Adrenal gland (tissue), 9 donors: ENCODE measurements at regions not wholly inside any gene's neighbourhood (a gene's known extent, or its start where the extent isn't known, plus 50 kb on each side); places are given as distances from the start of the nearest gene placed in this dataset.
"Not testable (repeated sequence)": the region's sequence is repeated elsewhere in the genome, so short reads cannot be mapped to it uniquely, and the experiment has no call there.

ENCODE experiments used
- DNase-seq, 7 donors: peaks; one replicate each; pipeline ENCODE4 v3.0.0-alpha.2; 2019 to 2020
- H3K27ac ChIP-seq, 5 donors: fragments of 200-600 bp; sonication (generic) in 4 of 5; 1 replicate in 3 of 5; 2 replicates in 2 of 5; pipeline versions ENCODE4 v1.5.1 to v1.8.0; 2016 to 2020; ENCODE audit warnings: mild to moderate bottlenecking in 1 of 5
- H3K27me3 ChIP-seq: fragments of 200-600 bp; 2 replicates; pipeline ENCODE4 v1.8.0; 2021
- H3K36me3 ChIP-seq, 2 donors: fragments of 200-600 bp; replicated peaks in 1 of 2; 1 replicate in 1 of 2; 2 replicates in 1 of 2; pipeline versions ENCODE4 v1.5.1 to v1.8.0; 2018 to 2022
- H3K4me1 ChIP-seq, 2 donors: fragments of 200-600 bp; replicated peaks in 1 of 2; 1 replicate in 1 of 2; 2 replicates in 1 of 2; pipeline versions ENCODE4 v1.5.1 to v1.8.0; 2018 to 2021
- H3K4me3 ChIP-seq, 4 donors: fragments of 200-600 bp; sonication (generic) in 3 of 4; one replicate each; pipeline ENCODE4 v1.5.1; 2016 to 2018
- H3K9me3 ChIP-seq, 3 donors: fragments of 200-600 bp; sonication (generic) in 1 of 3; replicated peaks in 1 of 3; 1 replicate in 2 of 3; 2 replicates in 1 of 3; pipeline versions ENCODE4 v1.5.1 to v1.8.0; 2016 to 2021
- POLR2A ChIP-seq, 2 donors: fragments of 450-650 bp; IDR thresholded peaks; one replicate each; pipeline ENCODE4 v1.6.1; 2017; ENCODE audit warnings: antibody characterized with exemption in 2 of 2, mild to moderate bottlenecking in 2 of 2, moderate library complexity in 1 of 2
- WGBS, 4 donors: extraction: QIAGEN DNeasy Blood & Tissue Kit in 2 of 4; methylation state at CpG; one replicate each; pipeline versions ENCODE4 v1.1.5 to v1.1.7; 2013 to 2017; 5-methylcytosine and 5-hydroxymethylcytosine counted together
- intact Hi-C, 2 donors: fragments of 100-400 bp; cut with DNase I; formaldehyde crosslinking; loops; one replicate each; pipeline versions ENCODE4 v1.14.1 to v1.15.0; 2022 to 2023
- TF ChIP-seq, protein P1 (sequence below), 6 experiments: fragments of 450-650 bp in 4 of 6; fragments of 200-600 bp in 2 of 6; sonication (generic) in 1 of 6; IDR thresholded peaks; 1 replicate in 5 of 6; 2 replicates in 1 of 6; pipeline versions ENCODE4 v1.5.1 to v1.8.0; 2016 to 2021; ENCODE audit warnings: antibody characterized with exemption in 6 of 6, mild to moderate bottlenecking in 2 of 6, moderate library complexity in 1 of 6
- donor health status: healthy with polysubstance abuse.
- donor health status: Bipolar disorder and iron deficiency.
- donor health status: DM: yes; HTN: yes; CAD: no.
- donor health status: DM: no; HTN: no; CAD: no.
- donor health status: DM: no; HTN: no; CAD: no.

DNA sequence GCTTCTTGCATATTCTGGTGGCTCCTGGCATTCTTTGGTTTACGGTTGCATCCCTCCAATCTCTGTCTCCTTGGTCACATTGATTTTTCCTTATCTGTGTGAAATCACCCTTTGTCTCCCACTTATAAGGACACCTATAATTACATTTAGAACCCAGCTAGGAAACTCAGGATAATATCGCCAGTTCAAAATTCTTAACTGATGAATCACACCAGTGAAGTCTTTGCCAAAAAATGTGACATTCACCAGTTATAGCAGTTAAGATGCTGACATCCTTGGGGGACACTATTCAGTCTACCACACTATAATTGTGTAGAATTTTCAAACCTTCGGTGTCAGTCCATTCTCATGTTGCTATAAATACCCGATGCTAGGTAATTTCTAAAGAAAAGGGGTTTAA is 320.2 kb downstream of the TMX3 start:
- Histone ChIP-seq H3K4me1 (no peaks in the 10 kb centered on the region), H3K27me3 (no peaks in the 10 kb centered on the region), H3K9me3 (no peaks in the 10 kb centered on the region), H3K4me3 (no peak overlapping the region), H3K27ac (no peak overlapping the region), H3K36me3 (no peaks in the 10 kb centered on the region)
- DNase-seq, result no peak
- intact Hi-C loops, result no loop called here
- 77 to 86% (median 84%) methylated on average over 4 of the region's 4 CpGs for WGBS, 4 donors
- TF ChIP-seq, protein P1, sequence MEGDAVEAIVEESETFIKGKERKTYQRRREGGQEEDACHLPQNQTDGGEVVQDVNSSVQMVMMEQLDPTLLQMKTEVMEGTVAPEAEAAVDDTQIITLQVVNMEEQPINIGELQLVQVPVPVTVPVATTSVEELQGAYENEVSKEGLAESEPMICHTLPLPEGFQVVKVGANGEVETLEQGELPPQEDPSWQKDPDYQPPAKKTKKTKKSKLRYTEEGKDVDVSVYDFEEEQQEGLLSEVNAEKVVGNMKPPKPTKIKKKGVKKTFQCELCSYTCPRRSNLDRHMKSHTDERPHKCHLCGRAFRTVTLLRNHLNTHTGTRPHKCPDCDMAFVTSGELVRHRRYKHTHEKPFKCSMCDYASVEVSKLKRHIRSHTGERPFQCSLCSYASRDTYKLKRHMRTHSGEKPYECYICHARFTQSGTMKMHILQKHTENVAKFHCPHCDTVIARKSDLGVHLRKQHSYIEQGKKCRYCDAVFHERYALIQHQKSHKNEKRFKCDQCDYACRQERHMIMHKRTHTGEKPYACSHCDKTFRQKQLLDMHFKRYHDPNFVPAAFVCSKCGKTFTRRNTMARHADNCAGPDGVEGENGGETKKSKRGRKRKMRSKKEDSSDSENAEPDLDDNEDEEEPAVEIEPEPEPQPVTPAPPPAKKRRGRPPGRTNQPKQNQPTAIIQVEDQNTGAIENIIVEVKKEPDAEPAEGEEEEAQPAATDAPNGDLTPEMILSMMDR (IDR thresholded peaks at IDR 0.05), result no peak
- TF ChIP-seq POLR2A (IDR thresholded peaks at IDR 0.05), result no peak

DNA sequence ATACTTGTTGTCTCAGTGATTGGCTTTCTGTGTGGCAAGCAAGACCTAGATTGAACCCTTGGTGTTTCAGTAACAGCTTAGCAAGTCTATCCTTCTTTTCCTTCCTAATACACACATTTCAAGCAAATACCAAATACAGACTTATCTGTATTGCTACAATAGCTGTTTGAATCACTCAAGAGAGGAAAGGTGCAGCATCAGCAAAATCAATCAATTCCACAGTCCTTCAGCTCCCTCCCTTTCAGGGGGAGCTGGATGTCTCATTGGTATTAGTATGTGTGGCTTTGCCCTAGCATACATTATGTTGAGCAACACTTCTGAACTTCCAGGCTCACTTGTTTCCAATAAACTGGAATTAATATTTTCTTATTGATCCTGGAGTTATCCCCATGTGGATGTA is 323.1 kb downstream of the TMX3 start:
- TF ChIP-seq, protein P1 (IDR thresholded peaks at IDR 0.05), result no peak
- no peak for TF ChIP-seq POLR2A (IDR thresholded peaks at IDR 0.05)

DNA sequence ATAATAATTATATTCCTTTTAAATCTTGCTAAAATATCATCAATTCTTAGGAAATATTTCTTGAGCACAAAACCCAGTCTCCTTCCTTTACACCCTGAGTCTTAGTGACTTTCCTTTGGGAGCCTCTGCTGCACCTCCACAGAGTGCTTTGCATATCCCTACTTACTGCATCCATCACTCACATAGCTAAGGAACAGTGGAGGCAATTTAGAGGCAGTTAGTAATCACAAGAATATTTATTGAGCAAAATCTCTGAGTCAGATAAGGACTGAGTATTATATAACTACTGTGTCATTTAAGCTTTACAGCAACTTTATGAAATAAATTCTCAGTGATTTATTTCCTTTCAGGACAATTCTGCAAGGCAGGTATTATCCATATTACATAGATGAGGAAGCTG is 327.7 kb downstream of the TMX3 start:
- no peak overlapping the region for H3K4me3 ChIP-seq
- no peaks in the 10 kb centered on the region for H3K4me1 ChIP-seq
- H3K27ac ChIP-seq, result no peak overlapping the region
- TF ChIP-seq, protein P1 (IDR thresholded peaks at IDR 0.05), result no peak
- no peak for TF ChIP-seq POLR2A (IDR thresholded peaks at IDR 0.05)
- DNase-seq, result no peak
- intact Hi-C loops, result no loop called here
- H3K36me3 ChIP-seq, result no peaks in the 10 kb centered on the region
- H3K9me3 ChIP-seq, result no peaks in the 10 kb centered on the region
- H3K27me3 ChIP-seq, result no peaks in the 10 kb centered on the region

More for the DNA sequence above, 323.1 kb downstream of the TMX3 start:
- no peaks in the 10 kb centered on the region for H3K4me1 ChIP-seq
- H3K27me3 ChIP-seq, result no peaks in the 10 kb centered on the region
- intact Hi-C loops, result no loop called here
- H3K27ac ChIP-seq, result no peak overlapping the region
- no peaks in the 10 kb centered on the region for H3K36me3 ChIP-seq
- DNase-seq, result no peak
- H3K9me3 ChIP-seq, result no peaks in the 10 kb centered on the region
- H3K4me3 ChIP-seq, result no peak overlapping the region

DNA sequence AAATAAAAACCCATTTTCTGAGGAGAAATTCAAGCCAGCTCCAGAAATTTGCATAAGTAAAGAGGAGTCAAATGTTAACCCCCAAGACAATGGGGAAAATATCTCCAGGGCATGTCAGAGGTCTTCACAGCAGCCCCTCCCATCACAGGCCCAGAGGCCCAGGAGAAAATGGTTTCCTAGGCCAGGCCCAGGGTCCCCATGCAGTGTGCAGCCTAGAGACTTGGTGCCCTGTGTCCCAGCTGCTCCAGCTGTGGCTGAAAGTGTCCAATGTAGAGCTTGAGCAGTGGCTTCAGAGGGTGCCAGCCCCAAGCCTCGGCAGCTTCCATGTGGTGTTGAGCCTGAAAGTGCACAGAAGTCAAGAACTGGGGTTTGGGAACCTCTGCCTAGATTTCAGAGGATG is 330.9 kb downstream of the TMX3 start:
- H3K27ac ChIP-seq, H3K27me3 ChIP-seq, intact Hi-C loops, H3K4me3 ChIP-seq, H3K4me1 ChIP-seq, H3K9me3 ChIP-seq, DNase-seq, H3K36me3 ChIP-seq: not testable (repeated sequence)
- 50 to 92% (median 66%) methylated on average over 1 of the region's 1 CpG for WGBS, 4 donors

DNA sequence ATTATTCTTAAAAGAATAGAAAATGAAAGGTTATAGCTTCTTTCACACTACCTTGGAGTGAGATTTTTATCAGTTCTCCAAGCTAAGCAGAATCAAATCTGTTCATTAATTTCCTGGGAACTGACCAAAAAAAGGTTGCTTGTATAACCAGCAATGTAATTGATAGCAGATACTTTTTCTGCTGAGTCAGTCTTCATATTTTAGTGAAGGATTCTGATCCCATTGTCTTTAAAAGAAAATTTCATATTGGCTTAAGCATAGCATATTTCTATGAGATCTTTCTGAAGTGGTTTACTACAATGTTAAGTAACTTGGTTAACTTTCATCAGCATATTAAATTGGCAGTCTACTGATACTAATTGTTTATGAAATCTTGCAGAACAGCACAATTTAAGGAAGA is 338.0 kb downstream of the TMX3 start:
- Histone ChIP-seq H3K27me3 (no peaks in the 10 kb centered on the region), H3K27ac (no peak overlapping the region), H3K4me3 (no peak overlapping the region), H3K9me3 (no peaks in the 10 kb centered on the region), H3K4me1 (no peaks in the 10 kb centered on the region), H3K36me3 (no peaks in the 10 kb centered on the region)
- TF ChIP-seq POLR2A (IDR thresholded peaks at IDR 0.05), result no peak
- TF ChIP-seq, protein P1 (IDR thresholded peaks at IDR 0.05), result no peak
- DNase-seq, result no peak
- intact Hi-C loops, result no loop called here
